CD14-positive monocyte (primary cell): ENCODE measurements at regions not wholly inside any gene's neighbourhood (a gene's known extent, or its start where the extent isn't known, plus 50 kb on each side); places are given as distances from the start of the nearest gene placed in this dataset.

Experiments
- DNase-seq, 3 donors: peaks; one replicate each; pipeline ENCODE4 v3.0.0-alpha.2; 2011 to 2022
- H2AFZ ChIP-seq: 2 replicates; pipeline ENCODE4 v1.6.0; 2012; ENCODE audit warnings: mild to moderate bottlenecking, low read depth, low read length, inconsistent platforms; ENCODE audit not compliant: insufficient read depth, poor library complexity, severe bottlenecking
- H3K27ac ChIP-seq, 2 donors: 1 replicate in 1 of 2; 2 replicates in 1 of 2; pipeline ENCODE4 v1.5.1; 2012 to 2013; ENCODE audit warnings: low read length in 2 of 2, control low read depth in 1 of 2, inconsistent platforms in 1 of 2, low read depth in 1 of 2, mild to moderate bottlenecking in 1 of 2
- H3K27me3 ChIP-seq, 2 donors: one replicate each; pipeline versions ENCODE4 v1.6.0 to v1.6.1; 2011 to 2013; ENCODE audit warnings: low read length in 2 of 2; ENCODE audit not compliant: control insufficient read depth in 2 of 2, insufficient read depth in 2 of 2
- H3K36me3 ChIP-seq, 2 donors: replicated peaks in 1 of 2; 1 replicate in 1 of 2; 2 replicates in 1 of 2; pipeline versions ENCODE4 v1.5.1 to v1.6.1; 2012 to 2013; ENCODE audit warnings: low read length in 2 of 2, control low read depth in 1 of 2, inconsistent platforms in 1 of 2, mild to moderate bottlenecking in 1 of 2; ENCODE audit not compliant: insufficient read depth in 2 of 2, control insufficient read depth in 1 of 2
- H3K4me1 ChIP-seq, 2 donors: 1 replicate in 1 of 2; 2 replicates in 1 of 2; pipeline versions ENCODE4 v1.5.1 to v1.6.1; 2012 to 2013; ENCODE audit warnings: low read length in 2 of 2, control low read depth in 1 of 2, inconsistent platforms in 1 of 2, mild to moderate bottlenecking in 1 of 2, moderate library complexity in 1 of 2; ENCODE audit not compliant: insufficient read depth in 2 of 2, control insufficient read depth in 1 of 2
- H3K4me2 ChIP-seq: replicated peaks from 2 replicates; pipeline ENCODE3; 2012; ENCODE audit warnings: low read length, moderate library complexity, mild to moderate bottlenecking; ENCODE audit not compliant: poor library complexity, severe bottlenecking; ENCODE audit errors: extremely low read depth
- H3K4me3 ChIP-seq, 3 experiments: fragments of 200-600 bp in 1 of 3; sonication (generic) in 1 of 3; replicated peaks in 1 of 3; 1 replicate in 2 of 3; 2 replicates in 1 of 3; pipeline ENCODE4 v1.5.1; 2011 to 2013; ENCODE audit warnings: low read length in 3 of 3, mild to moderate bottlenecking in 3 of 3, control low read depth in 2 of 3, low read depth in 2 of 3, inconsistent platforms in 1 of 3, moderate library complexity in 1 of 3
- H3K79me2 ChIP-seq: 2 replicates; pipeline ENCODE4 v1.6.0; 2012; ENCODE audit warnings: mild to moderate bottlenecking, control low read depth, inconsistent platforms, low read length, moderate library complexity; ENCODE audit not compliant: insufficient read depth
- H3K9ac ChIP-seq: 2 replicates; pipeline ENCODE4 v1.6.0; 2017; ENCODE audit warnings: low read length, mild to moderate bottlenecking; ENCODE audit not compliant: insufficient read depth, poor library complexity, severe bottlenecking
- H3K9me3 ChIP-seq, 2 donors: replicated peaks in 1 of 2; 1 replicate in 1 of 2; 2 replicates in 1 of 2; pipeline versions ENCODE4 v1.5.1 to v1.6.1; 2012 to 2013; ENCODE audit warnings: low read length in 2 of 2, control low read depth in 1 of 2; ENCODE audit not compliant: control insufficient read depth in 1 of 2, insufficient read depth in 1 of 2
- H4K20me1 ChIP-seq: 2 replicates; pipeline ENCODE4 v1.6.0; 2012; ENCODE audit warnings: mild to moderate bottlenecking, low read length, control low read depth, moderate library complexity; ENCODE audit not compliant: insufficient read depth
- H3K27ac Mint-ChIP-seq, 7 donors: one replicate each; pipeline ENCODE4 v1.8.0; 2020; ENCODE audit warnings: mild to moderate bottlenecking in 7 of 7, mixed read lengths in 7 of 7, moderate library complexity in 6 of 7, inconsistent platforms in 2 of 7
- H3K27me3 Mint-ChIP-seq, 3 donors: one replicate each; pipeline ENCODE4 v1.8.0; 2021 to 2022; ENCODE audit warnings: low read depth in 3 of 3, mild to moderate bottlenecking in 3 of 3, mixed read lengths in 3 of 3, moderate library complexity in 3 of 3, inconsistent platforms in 1 of 3
- H3K36me3 Mint-ChIP-seq, 2 donors: one replicate each; pipeline ENCODE4 v1.8.0; 2020; ENCODE audit warnings: mixed read lengths in 2 of 2, inconsistent platforms in 1 of 2, mild to moderate bottlenecking in 1 of 2
- H3K4me1 Mint-ChIP-seq: one replicate; pipeline ENCODE4 v1.8.0; 2020; ENCODE audit warnings: mild to moderate bottlenecking, mixed read lengths
- H3K4me3 Mint-ChIP-seq, 2 donors: one replicate each; pipeline ENCODE4 v1.8.0; 2020; ENCODE audit warnings: mild to moderate bottlenecking in 2 of 2, mixed read lengths in 2 of 2, moderate library complexity in 1 of 2
- H3K9me3 Mint-ChIP-seq, 7 donors: one replicate each; pipeline ENCODE4 v1.8.0; 2020 to 2022; ENCODE audit warnings: mixed read lengths in 7 of 7, mild to moderate bottlenecking in 6 of 7, moderate library complexity in 6 of 7, inconsistent platforms in 2 of 7
- CTCF ChIP-seq: fragments of 200-600 bp; IDR thresholded peaks from one replicate; pipeline ENCODE4 v1.8.0; 2022; ENCODE audit warnings: antibody characterized with exemption, mild to moderate bottlenecking
- WGBS: methylation state at CpG from one replicate; pipeline ENCODE4 v1.1.5; 2013; ENCODE audit warnings: missing lambda C conversion rate; ENCODE audit not compliant: insufficient coverage; 5-methylcytosine and 5-hydroxymethylcytosine counted together
- intact Hi-C, 2 donors: fragments of 100-400 bp; cut with micrococcal nuclease; formaldehyde crosslinking; loops; one replicate each; pipeline versions ENCODE4 v1.15.0 to v1.15.1; 2023

DNA sequence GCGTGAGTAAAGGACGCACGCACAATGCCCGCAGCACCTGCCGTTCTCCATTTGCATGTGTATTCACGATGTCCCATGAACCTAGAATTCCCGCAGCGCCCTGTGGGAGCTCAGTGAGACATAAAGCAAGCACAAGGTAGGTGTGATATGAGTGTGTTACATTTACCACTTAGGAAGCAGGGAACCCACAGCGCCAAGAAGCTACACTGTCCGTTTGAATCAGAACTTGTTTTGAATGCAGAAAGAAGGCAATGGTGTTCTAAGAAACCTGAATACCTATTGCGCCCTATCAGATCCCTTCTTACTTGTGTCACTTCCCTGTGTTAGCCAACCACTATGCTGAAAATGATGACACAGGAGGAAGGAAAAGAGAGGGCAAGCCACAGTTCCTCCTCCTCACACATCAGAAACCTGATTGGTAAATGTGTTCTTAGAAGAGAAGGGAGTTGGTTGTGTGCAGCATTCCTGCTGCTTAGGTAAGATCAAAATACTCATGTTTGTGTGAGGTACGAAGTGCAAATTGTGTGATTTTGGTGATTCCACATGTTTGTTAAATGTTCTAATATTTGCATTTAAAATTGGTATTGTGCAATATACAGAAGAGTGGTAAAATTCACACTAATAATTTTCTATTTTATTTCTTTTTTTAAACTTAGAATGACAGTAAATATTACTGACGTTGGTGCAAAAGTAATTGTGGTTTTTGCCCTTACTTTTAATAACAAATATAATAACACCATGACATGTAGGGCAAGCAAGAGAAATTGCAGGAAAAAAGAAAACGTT, 185.4 kb downstream of the SEC23IP start:
- H3K9ac ChIP-seq: no peak overlapping the region
- H3K9me3 Mint-ChIP-seq: peaks cover 0 to 9% (median 3%) of the 10 kb centered on the region in 7 donors
- H3K27me3 Mint-ChIP-seq: peaks cover 3 to 6% (median 5%) of the 10 kb centered on the region in 3 donors

More for the DNA sequence above, 185.4 kb downstream of the SEC23IP start:
- H3K27me3 ChIP-seq: no peaks in the 10 kb centered on the region
- intact Hi-C loops: no loop called here
- no peak overlapping the region for H3K4me3 Mint-ChIP-seq
- TF ChIP-seq CTCF: no peak
- no peaks in the 10 kb centered on the region for H3K4me1 Mint-ChIP-seq
- no peaks in the 10 kb centered on the region for H3K36me3 ChIP-seq
- no peak for DNase-seq
- H3K27ac ChIP-seq: no peak overlapping the region
- H4K20me1 ChIP-seq: no peaks in the 10 kb centered on the region
- no peaks in the 10 kb centered on the region for H3K79me2 ChIP-seq
- WGBS: 71% methylated on average over 7 of the region's 14 CpGs
- no peaks in the 10 kb centered on the region for H3K4me1 ChIP-seq
- H3K4me3 ChIP-seq: no peak overlapping the region
- H3K4me2 ChIP-seq: no peak overlapping the region
- H2AFZ ChIP-seq: no peak overlapping the region
- peak overlapping the region in 1 of 7 donors; percentile 20 for H3K27ac Mint-ChIP-seq
- H3K9me3 ChIP-seq: peaks cover 0 to 6% of the 10 kb centered on the region in 2 donors
- no peaks in the 10 kb centered on the region for H3K36me3 Mint-ChIP-seq
